H1 (cell line): ENCODE measurements at regions not wholly inside any gene's neighbourhood (a gene's known extent, or its start where the extent isn't known, plus 50 kb on each side); places are given as distances from the start of the nearest gene placed in this dataset.

Experiments used
- CTCF ChIA-PET: fragments of 300-600 bp; sonication (Branson Sonifier 250); formaldehyde crosslinking; loops from one replicate; lab custom pipeline; 2021; ENCODE audit not compliant: partially characterized antibody; lab: Charles Lee
- POLR2A ChIA-PET: fragments of 300-600 bp; sonication (Branson Sonifier 250); formaldehyde crosslinking; loops from one replicate; lab custom pipeline; 2021; ENCODE audit warnings: inconsistent platforms; ENCODE audit not compliant: partially characterized antibody; lab: Charles Lee
- DNase-seq, 2 experiments: peaks; one replicate each; pipeline versions ENCODE4 v3.0.0 to v3.0.0-alpha.2; 2010 to 2022; ENCODE audit warnings: low spot score in 2 of 2, low read depth in 1 of 2, mixed read lengths in 1 of 2
- FAIRE-seq: peaks from 2 replicates; lab custom pipeline; 2011; peaks lifted over from hg19 to GRCh38; lab: Jason Lieb, UNC
- H2AFZ ChIP-seq: 2 replicates; pipeline ENCODE4 v1.8.1; 2012; ENCODE audit warnings: low read length, inconsistent platforms
- H2AK5ac ChIP-seq: 2 replicates; pipeline ENCODE4 v1.6.1; 2013; ENCODE audit warnings: low read depth, low read length
- H2BK120ac ChIP-seq: replicated peaks from 2 replicates; pipeline ENCODE3; 2013; ENCODE audit warnings: low read depth, low read length, inconsistent platforms
- H2BK12ac ChIP-seq: 2 replicates; pipeline ENCODE4 v1.6.1; 2013; ENCODE audit warnings: low read depth, low read length
- H2BK15ac ChIP-seq: 2 replicates; pipeline ENCODE4 v1.6.1; 2013; ENCODE audit warnings: low read length
- H2BK20ac ChIP-seq: 2 replicates; pipeline ENCODE4 v1.6.1; 2013; ENCODE audit warnings: low read length
- H2BK5ac ChIP-seq: 2 replicates; pipeline ENCODE4 v1.6.1; 2013; ENCODE audit warnings: low read depth, low read length
- H3K14ac ChIP-seq: 2 replicates; pipeline ENCODE4 v1.6.1; 2013; ENCODE audit warnings: inconsistent platforms; ENCODE audit not compliant: insufficient read length
- H3K18ac ChIP-seq: 2 replicates; pipeline ENCODE4 v1.6.1; 2013; ENCODE audit warnings: low read length; ENCODE audit errors: extremely low read depth
- H3K23ac ChIP-seq: 2 replicates; pipeline ENCODE4 v1.6.1; 2013; ENCODE audit warnings: inconsistent platforms; ENCODE audit not compliant: insufficient read length
- H3K23me2 ChIP-seq: 2 replicates; pipeline ENCODE4 v1.6.1; 2013; ENCODE audit warnings: low read depth, low read length
- H3K27ac ChIP-seq: 2 replicates; pipeline ENCODE4 v1.6.1; 2011; ENCODE audit warnings: low read depth, low read length, inconsistent platforms
- H3K27me3 ChIP-seq, 4 experiments: replicated peaks in 1 of 4; 1 replicate in 1 of 4; 2 replicates in 3 of 4; pipeline versions ENCODE4 v1.6.1 to v1.8.1; 2011 to 2013; ENCODE audit warnings: low read length in 3 of 4, mild to moderate bottlenecking in 3 of 4, inconsistent platforms in 2 of 4, mixed read lengths in 2 of 4, moderate library complexity in 1 of 4; ENCODE audit not compliant: control insufficient read depth in 3 of 4, insufficient read depth in 3 of 4; ENCODE audit errors: extremely low read depth in 1 of 4
- H3K36me3 ChIP-seq, 4 experiments: 2 replicates each; pipeline versions ENCODE4 v1.6.1 to v1.8.1; 2011 to 2013; ENCODE audit warnings: mild to moderate bottlenecking in 4 of 4, low read length in 3 of 4, moderate library complexity in 2 of 4, control low read depth in 1 of 4, inconsistent platforms in 1 of 4; ENCODE audit not compliant: insufficient read depth in 4 of 4, control insufficient read depth in 2 of 4
- H3K4ac ChIP-seq: replicated peaks from 2 replicates; pipeline ENCODE3; 2013; ENCODE audit warnings: low read length, low read depth, mixed read lengths, inconsistent platforms; ENCODE audit not compliant: insufficient read length
- H3K4me1 ChIP-seq, 4 experiments: replicated peaks in 1 of 4; 1 replicate in 1 of 4; 2 replicates in 3 of 4; pipeline versions ENCODE4 v1.6.1 to v1.8.1; 2011 to 2013; ENCODE audit warnings: low read length in 3 of 4, inconsistent platforms in 2 of 4, mixed read lengths in 1 of 4; ENCODE audit not compliant: insufficient read depth in 4 of 4, control insufficient read depth in 3 of 4
- H3K4me2 ChIP-seq, 2 experiments: 2 replicates each; pipeline versions ENCODE4 v1.6.1 to v1.8.1; 2011 to 2013; ENCODE audit warnings: low read depth in 2 of 2, low read length in 2 of 2, control low read depth in 1 of 2, inconsistent platforms in 1 of 2, mild to moderate bottlenecking in 1 of 2; ENCODE audit not compliant: insufficient read depth in 1 of 2
- H3K4me3 ChIP-seq, 4 experiments: fragments of 200-600, 300-600 bp in 1 of 4; sonication (generic), shearing (Covaris generic), sonication (Bioruptor Twin) in 1 of 4; 2 replicates each; pipeline versions ENCODE4 v1.5.1 to v1.8.1; 2011 to 2016; ENCODE audit warnings: low read length in 4 of 4, low read depth in 3 of 4, control low read depth in 2 of 4, inconsistent platforms in 2 of 4, mild to moderate bottlenecking in 2 of 4, mixed read lengths in 1 of 4, moderate library complexity in 1 of 4; ENCODE audit not compliant: insufficient read depth in 2 of 4; ENCODE audit errors: extremely low read depth in 1 of 4
- H3K56ac ChIP-seq: replicated peaks from 2 replicates; pipeline ENCODE3; 2013; ENCODE audit warnings: low read depth, mild to moderate bottlenecking, mixed read lengths, low read length, inconsistent platforms; ENCODE audit not compliant: insufficient read length
- H3K79me1 ChIP-seq: 2 replicates; pipeline ENCODE4 v1.6.1; 2013; ENCODE audit warnings: low read depth, low read length, control low read depth
- H3K79me2 ChIP-seq, 2 experiments: 2 replicates each; pipeline versions ENCODE4 v1.6.1 to v1.8.1; 2012 to 2013; ENCODE audit warnings: low read length in 2 of 2, mild to moderate bottlenecking in 2 of 2, inconsistent platforms in 1 of 2; ENCODE audit not compliant: insufficient read depth in 2 of 2, control insufficient read depth in 1 of 2
- H3K9ac ChIP-seq, 4 experiments: replicated peaks in 1 of 4; 1 replicate in 1 of 4; 2 replicates in 3 of 4; pipeline versions ENCODE4 v1.6.1 to v1.8.1; 2011 to 2013; ENCODE audit warnings: low read depth in 3 of 4, low read length in 3 of 4, control low read depth in 2 of 4, mild to moderate bottlenecking in 2 of 4, moderate library complexity in 2 of 4, inconsistent platforms in 1 of 4; ENCODE audit errors: extremely low read depth in 1 of 4
- H3K9me3 ChIP-seq, 2 experiments: 2 replicates each; pipeline versions ENCODE4 v1.6.1 to v1.8.1; 2012 to 2013; ENCODE audit warnings: mild to moderate bottlenecking in 2 of 2, moderate library complexity in 2 of 2, control low read depth in 1 of 2, inconsistent platforms in 1 of 2, low read depth in 1 of 2, low read length in 1 of 2, mixed read lengths in 1 of 2; ENCODE audit not compliant: insufficient read depth in 2 of 2
- H4K20me1 ChIP-seq, 2 experiments: replicated peaks in 1 of 2; 2 replicates each; pipeline versions ENCODE3 to v1.8.1; 2011 to 2013; ENCODE audit warnings: inconsistent platforms in 2 of 2, low read length in 2 of 2, mild to moderate bottlenecking in 1 of 2; ENCODE audit not compliant: insufficient read depth in 2 of 2, control insufficient read depth in 1 of 2
- H4K5ac ChIP-seq: 2 replicates; pipeline ENCODE4 v1.6.1; 2013; ENCODE audit warnings: low read length, low read depth, mixed read lengths, inconsistent platforms; ENCODE audit not compliant: insufficient read length
- H4K8ac ChIP-seq: 2 replicates; pipeline ENCODE4 v1.8.0; 2013; ENCODE audit warnings: mild to moderate bottlenecking, moderate library complexity, low read length, inconsistent platforms; ENCODE audit not compliant: insufficient read depth; ENCODE audit errors: extremely low read depth
- H4K91ac ChIP-seq: replicated peaks from 2 replicates; pipeline ENCODE3; 2013; ENCODE audit warnings: low read length, mixed read lengths, inconsistent platforms; ENCODE audit not compliant: insufficient read length
- EP300 ChIP-seq, 2 experiments: IDR thresholded peaks; 1 replicate in 1 of 2; 2 replicates in 1 of 2; pipeline ENCODE4 v1.6.1; 2011 to 2012; ENCODE audit warnings: low read depth in 2 of 2, low read length in 2 of 2, mild to moderate bottlenecking in 2 of 2, borderline replicate concordance in 1 of 2, inconsistent platforms in 1 of 2, moderate library complexity in 1 of 2
- KDM5A ChIP-seq: fragments of 200-600 bp; IDR thresholded peaks from 2 replicates; pipeline ENCODE4 v1.7.1; 2012; ENCODE audit warnings: mild to moderate bottlenecking, low read length, inconsistent platforms, mixed read lengths
- RAD21 ChIP-seq, 2 experiments: IDR thresholded peaks in 1 of 2; conservative IDR thresholded peaks in 1 of 2; 2 replicates each; pipeline ENCODE4 v1.6.1; 2011; ENCODE audit warnings: low read depth in 2 of 2, low read length in 2 of 2, improper control_type of control experiment in 1 of 2, inconsistent platforms in 1 of 2, mild to moderate bottlenecking in 1 of 2, moderate library complexity in 1 of 2
- RXRA ChIP-seq: IDR thresholded peaks from 2 replicates; pipeline ENCODE4 v1.6.1; 2011; ENCODE audit warnings: low read depth, mild to moderate bottlenecking, low read length, moderate library complexity; ENCODE audit not compliant: insufficient read depth
- SP1 ChIP-seq: IDR thresholded peaks from 2 replicates; pipeline ENCODE4 v1.6.1; 2011; ENCODE audit warnings: low read depth, low read length
- SUZ12 ChIP-seq: fragments of 200-600 bp; sonication (generic); IDR thresholded peaks from 2 replicates; pipeline ENCODE4 v1.6.1; 2012; ENCODE audit warnings: mild to moderate bottlenecking, inconsistent platforms, low read length, moderate library complexity, mixed read lengths
- TBP ChIP-seq: IDR thresholded peaks from 2 replicates; pipeline ENCODE4 v1.6.1; 2011; ENCODE audit warnings: low read depth, low read length, improper control_type of control experiment
- WGBS, 2 experiments: shearing (Covaris generic) in 1 of 2; methylation state at CpG; one replicate each; pipeline versions ENCODE4 v1.1.6 to v1.1.7; 2013 to 2015; ENCODE audit warnings: low lambda C conversion rate in 2 of 2, mixed read lengths in 2 of 2, inconsistent platforms in 1 of 2, low coverage in 1 of 2, missing lambda C conversion rate in 1 of 2; ENCODE audit not compliant: insufficient replicate concordance in 2 of 2, insufficient coverage in 1 of 2, insufficient read length in 1 of 2; ENCODE audit errors: extremely low coverage in 1 of 2, missing lambda C conversion rate in 1 of 2; 5-methylcytosine and 5-hydroxymethylcytosine counted together
- TF ChIP-seq, protein P1 (sequence below): IDR thresholded peaks from 2 replicates; pipeline ENCODE4 v1.6.1; 2011; ENCODE audit warnings: low read length, improper control_type of control experiment

DNA sequence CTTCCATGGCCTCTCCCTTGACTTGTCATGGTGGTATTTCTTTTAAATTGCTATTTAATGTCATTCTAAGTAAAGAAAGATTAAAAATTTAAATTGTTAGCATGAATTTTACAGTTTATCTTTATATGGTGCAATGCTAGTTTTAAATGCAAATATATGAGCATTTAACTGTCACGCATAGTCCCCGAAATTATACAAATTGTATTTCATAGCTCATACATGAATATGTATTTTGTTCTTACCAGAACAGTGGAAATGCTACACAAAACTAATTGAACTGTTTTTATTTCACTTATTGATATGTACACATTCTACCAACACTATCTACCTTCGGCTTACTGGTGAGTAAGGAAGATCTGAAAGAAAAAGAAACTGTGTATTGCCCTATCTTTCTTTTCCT, 125.8 kb downstream of the CARTPT start:
- no peak for TF ChIP-seq TBP
- TF ChIP-seq, protein P1, sequence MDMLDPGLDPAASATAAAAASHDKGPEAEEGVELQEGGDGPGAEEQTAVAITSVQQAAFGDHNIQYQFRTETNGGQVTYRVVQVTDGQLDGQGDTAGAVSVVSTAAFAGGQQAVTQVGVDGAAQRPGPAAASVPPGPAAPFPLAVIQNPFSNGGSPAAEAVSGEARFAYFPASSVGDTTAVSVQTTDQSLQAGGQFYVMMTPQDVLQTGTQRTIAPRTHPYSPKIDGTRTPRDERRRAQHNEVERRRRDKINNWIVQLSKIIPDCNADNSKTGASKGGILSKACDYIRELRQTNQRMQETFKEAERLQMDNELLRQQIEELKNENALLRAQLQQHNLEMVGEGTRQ: no peak
- TF ChIP-seq RAD21 (IDR thresholded peaks at IDR 0.05 in 1 of 2, conservative IDR thresholded peaks at IDR 0.05 in 1 of 2; ENCODE audit: low read depth in 2 of 2, low read length in 2 of 2): no peak
- no peak for TF ChIP-seq SP1
- TF ChIP-seq EP300 (IDR thresholded peaks at IDR 0.05; ENCODE audit: borderline replicate concordance in 1 of 2, low read depth in 2 of 2, low read length in 2 of 2): no peak
- TF ChIP-seq KDM5A: no peak
- TF ChIP-seq SUZ12: no peak
- no peak for TF ChIP-seq RXRA
- POLR2A ChIA-PET: no interaction called here

More for the DNA sequence above, 125.8 kb downstream of the CARTPT start:
- Histone ChIP-seq H3K56ac (no peak overlapping the region), H3K4me2 (no peak overlapping the region), H3K9me3 (peaks cover 2 to 10% of the 10 kb centered on the region in 2 experiments), H2BK12ac (no peak overlapping the region), H3K27ac (no peak overlapping the region), H3K4ac (no peak overlapping the region), H3K36me3 (no peaks in the 10 kb centered on the region; a peak in 1 of 8 replicates), H3K23me2 (no peaks in the 10 kb centered on the region), H3K9ac (no peak overlapping the region), H3K14ac (no peak overlapping the region), H2BK15ac (no peak overlapping the region), H3K18ac (no peak overlapping the region), H2BK20ac (no peak overlapping the region), H2BK120ac (no peak overlapping the region), H3K79me2 (no peaks in the 10 kb centered on the region), H3K27me3 (peaks cover 0 to 1% (median 0%) of the 10 kb centered on the region in 4 experiments; a peak in 2 of 7 replicates), H3K4me3 (no peak overlapping the region), H3K23ac (no peak overlapping the region), H4K91ac (no peak overlapping the region), H3K4me1 (no peaks in the 10 kb centered on the region), H4K20me1 (no peaks in the 10 kb centered on the region), H3K79me1 (no peaks in the 10 kb centered on the region), H4K8ac (no peak overlapping the region), H2AK5ac (no peak overlapping the region), H2AFZ (no peak overlapping the region), H4K5ac (no peak overlapping the region), H2BK5ac (no peak overlapping the region)
- DNase-seq (no peak), FAIRE-seq (no peak)
- WGBS, 2 experiments: 93% methylated on average over 3 of the region's 3 CpGs; no CpG with 5 or more reads in 1 of the 2 experiments
- CTCF ChIA-PET: interaction anchor here (0.8 to 1.2 kb wide), 2 partner anchors 12 to 62 kb away, joined by 3 to 4 read pairs; no protein-coding TSS in a partner anchor
